Stromal cell of bone marrow (primary cell): ENCODE measurements at regions not wholly inside any gene's neighbourhood (a gene's known extent, or its start where the extent isn't known, plus 50 kb on each side); places are given as distances from the start of the nearest gene placed in this dataset.

ENCODE experiments used
- DNase-seq: peaks from one replicate; pipeline ENCODE4 v3.0.0-alpha.2; 2012; ENCODE audit warnings: low read depth

DNA sequence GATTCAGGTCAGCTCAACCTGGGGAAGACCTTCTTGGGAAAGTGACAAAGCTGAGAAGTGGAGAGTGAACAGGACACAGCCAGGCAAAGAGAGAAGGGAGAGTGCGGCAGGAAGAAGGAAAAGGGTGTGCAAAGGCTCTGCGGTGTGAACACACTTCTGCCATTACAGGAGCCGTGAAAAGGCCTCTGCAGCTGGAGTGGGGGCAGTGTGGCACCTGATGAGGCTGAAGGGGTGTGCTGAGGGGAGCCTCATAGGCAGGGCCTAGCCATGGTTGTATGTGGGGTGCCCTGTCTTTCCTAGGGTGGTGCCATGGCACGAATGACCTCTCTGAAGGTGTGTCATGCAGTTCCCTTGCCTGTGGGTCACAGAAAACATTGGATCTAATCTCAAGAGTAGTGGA, 347.6 kb downstream of the CYRIA start:
- DNase-seq: no peak

DNA sequence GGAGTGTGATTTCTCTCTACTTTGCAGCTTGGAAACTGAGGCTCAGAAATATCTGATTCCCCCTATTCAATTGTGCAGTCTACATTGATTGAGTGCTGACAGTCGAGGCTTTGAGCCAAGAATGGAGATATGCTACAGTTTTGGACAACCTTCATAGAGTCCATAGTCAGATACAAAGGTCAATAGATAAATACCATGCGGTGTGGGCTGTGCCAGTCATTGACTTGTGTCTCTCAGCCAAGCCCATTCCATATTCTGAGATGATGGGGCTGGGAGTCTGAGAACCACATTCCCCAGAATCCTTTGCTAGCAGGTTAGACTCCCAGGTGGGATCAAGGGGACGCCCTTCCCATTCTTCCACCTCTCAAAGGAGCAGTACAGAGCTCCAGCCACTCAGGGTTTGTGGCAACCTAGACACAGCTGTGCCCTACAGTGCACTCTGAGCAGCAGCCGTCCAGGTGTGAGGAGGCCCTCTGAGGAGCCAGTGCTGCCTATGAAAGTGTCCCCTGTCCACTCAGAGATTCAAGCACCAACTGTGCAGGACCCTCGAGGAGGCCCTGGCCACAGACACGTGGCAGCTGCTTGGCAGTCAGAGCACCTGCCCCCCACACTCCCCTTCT, 348.3 kb downstream of the CYRIA start:
- no peak for DNase-seq

DNA sequence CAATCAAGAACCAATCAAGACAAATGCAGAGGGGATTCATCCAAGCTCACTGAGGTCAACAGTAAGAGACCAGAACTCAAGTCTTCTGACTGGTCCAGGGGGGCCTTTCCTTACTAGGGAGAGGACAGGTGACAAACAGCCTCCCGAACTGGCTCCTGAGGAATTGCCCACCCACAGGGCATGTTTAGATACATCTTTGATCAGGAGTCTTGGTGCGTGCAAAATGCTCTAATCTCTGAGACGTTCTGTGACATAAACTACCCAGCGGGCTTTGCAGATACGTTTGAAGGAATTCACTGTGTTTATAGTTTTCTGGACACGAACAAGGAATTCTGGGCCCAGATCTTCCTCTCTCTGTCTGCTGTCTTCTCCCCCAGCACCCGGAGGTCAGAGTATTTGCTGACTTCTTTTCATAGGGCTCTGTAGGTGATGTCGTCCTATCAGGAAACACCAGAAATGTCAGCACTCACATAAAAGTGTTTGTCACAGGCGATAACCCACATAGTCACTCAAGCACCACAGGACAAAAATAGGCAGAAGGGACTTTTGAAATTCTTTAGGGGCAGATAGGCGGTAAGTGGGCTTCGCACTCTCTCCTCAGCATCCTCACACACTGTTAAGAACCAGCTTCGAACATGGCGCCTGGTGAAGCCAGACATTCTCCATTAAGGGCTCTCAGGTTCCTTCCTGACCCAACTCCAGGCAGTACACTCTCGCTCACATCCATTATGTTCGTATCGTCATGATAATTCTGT, 349.0 kb downstream of the CYRIA start:
- no peak for DNase-seq

DNA sequence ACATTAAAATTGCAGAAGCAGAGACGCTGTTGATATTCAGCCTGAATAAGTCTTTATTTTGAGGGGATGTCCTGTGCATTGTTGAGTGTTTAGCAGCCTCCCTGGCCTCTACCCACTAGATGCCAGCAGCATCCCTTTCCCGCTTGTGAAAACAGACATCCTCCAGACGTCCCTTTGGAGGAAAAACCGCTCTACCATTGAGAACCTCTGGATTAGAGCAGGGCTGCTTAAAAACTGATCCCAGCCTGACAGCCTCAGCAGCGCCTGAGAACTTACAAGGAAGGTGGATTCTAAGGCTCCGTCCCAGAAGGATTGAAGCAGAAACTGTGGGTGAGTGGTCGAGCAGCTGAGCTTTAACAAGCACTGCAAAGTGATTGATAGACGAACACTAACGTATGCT, 349.7 kb downstream of the CYRIA start:
- no peak for DNase-seq

DNA sequence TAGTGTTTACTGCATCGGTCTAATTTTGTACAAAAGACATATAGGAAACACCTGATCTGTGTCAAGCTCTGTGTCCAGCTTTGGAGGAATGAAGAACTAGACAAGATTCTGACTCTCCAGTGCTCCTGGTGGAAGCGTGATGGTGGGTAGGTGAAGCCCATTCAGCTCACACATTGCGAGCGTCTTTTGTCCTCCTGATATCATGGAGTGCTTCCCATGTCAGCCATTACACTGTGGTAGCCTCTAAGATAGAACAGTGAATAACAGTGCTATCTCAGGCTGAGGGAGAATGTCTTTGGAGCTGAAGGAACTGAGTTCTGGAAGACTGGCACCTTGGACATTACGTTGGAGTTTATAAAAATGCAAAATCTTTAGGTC, 350.2 kb downstream of the CYRIA start:
- no peak for DNase-seq

DNA sequence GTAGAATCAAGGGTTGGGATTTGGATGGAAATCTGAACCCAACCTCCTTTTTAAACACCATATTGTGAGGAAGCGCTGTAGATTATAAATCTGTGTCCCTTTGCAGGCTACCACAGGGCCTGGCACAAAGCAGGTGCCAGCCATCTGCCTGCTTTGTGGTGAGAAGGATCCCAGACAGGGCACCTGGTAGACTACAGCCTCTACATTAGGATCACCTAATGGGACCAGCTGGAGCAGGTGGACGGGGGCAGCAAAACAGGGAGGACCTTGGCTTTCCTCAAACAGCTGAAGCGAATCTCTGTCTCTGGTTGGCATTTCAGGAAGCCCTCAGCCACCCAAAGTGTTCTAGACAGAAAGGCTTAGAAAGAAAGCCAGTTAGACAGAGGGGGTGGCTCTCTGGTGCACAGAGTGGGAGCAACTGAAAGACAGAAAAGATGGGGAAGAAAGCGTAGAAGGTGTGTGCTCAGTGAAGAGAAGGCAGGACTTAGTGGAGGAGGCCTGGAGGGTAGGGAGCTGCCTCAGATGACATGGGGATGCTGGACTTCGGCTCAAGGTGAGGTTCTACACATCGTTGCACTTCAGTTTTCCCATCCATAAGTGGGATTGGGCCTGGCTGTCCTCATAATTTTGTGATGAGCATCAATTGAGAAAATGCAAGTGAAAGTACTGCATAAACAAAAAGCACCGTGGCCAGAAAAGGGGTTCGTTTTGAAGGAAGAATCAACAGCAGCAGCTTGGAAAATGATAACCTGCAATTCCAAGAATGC, 350.8 kb downstream of the CYRIA start:
- no peak for DNase-seq

DNA sequence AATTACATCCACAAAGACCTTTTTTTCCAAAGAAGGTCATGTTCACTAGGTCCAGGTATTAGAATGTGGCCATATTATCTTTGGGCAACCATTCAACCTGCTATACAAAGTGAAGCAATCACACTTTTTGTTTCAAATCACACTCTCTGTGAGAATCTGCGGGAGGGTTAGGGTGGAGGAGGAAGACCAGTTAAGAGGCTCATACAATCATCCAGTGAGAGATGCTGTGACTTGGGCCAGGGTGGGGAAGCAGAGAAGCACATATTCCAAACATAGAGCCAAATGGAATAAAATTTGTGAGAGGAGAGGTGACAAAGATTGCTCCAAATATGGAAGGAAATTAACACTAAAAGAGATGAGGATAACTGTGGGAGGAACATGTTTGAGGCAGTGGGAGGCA, 351.6 kb downstream of the CYRIA start:
- no peak for DNase-seq

DNA sequence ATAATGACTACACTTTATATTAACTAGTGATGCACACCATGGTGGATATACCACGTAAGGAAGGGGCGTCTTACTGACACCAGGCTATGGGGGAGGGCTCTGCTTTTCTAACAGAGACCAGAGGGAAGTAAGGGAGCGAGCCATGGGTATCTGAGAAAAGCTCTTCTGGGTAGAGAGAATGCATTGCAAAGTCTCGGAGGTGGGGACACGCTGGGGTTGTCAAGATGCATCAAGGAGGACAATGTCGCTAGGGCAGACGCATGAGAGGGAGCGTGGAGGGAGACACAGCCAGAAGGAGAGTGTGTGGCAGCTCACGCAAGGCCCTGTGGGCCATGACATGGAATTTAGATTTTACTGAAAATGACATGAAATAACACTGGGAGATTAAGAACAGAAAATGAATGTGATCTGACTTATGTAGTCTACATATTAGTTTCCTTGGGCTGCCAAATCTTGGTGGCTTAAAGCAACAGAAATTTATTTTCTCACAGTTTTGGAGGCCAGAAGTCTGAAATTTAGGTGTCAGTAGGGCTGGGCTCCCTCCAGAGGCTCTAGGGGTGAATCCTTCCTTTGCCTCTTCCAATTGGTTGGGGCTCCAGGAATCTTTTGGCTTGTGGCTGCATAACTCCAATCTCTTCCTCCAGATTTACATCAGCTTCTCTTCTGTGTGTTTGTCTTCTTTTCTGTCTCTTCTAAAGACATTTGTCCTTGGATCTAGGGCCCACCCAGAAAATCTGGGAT, 352.2 kb downstream of the CYRIA start:
- DNase-seq: no peak

DNA sequence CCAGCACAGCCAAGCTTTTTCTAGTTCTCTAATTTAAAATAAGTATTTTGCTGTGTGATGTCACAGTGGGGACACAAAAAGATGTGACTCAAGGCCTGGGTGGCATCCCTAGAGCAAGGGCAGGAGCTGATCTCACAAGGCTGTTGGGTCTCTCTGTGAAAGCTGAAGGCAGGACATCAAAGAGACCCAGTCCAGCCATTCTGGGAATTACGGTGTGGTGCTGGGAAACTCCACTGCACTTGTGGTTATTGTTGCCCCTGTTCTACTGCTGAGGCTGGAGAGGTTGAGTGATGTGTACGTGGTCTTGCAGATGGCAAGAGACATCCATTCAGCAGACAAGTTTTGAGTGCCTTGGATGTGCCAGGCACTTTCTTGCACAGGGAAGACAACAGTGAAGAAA, 352.9 kb downstream of the CYRIA start:
- DNase-seq: no peak

DNA sequence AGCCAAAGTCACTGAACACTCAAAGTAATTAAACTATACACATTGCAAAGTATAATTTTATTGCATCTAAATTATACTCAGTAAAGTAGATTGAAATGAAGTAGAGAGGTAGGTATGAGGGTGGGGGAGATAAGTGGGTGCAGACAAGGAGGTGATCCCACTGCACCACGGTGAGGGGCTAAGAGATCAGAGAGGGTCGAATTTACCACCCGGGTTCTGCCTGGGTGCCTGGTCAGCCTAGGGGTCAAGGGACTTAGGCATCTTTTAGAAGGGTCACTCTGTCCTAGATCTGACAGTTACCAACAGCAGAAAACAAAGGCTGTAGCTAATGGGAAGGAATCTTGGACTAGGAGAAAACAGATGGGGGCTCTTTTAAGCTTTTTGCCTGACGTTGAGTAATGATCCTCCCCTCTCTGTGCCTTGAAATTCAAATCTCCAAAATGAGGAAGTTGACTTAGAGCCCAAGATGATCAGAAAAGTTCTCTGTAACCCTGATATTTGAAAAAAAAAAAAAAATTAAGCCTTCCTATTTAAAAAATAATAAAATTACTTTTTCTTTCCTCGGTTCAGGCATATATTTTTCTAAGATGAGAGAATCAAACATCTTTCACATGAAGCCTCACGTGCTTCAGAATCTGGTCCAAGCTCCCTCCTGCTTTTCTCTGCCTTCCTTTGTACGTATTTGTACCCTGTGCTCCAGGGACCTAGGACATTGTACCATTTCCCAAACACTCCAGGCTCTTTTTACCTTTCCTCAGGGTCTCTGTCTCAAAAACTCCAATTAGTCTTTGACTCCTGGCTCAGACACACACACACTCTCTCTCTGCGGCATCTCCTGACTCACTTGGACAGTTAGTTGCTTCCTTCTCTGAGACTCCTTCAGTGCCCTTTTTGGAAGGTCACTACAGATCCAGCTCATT, 353.9 kb downstream of the CYRIA start:
- DNase-seq: no peak

DNA sequence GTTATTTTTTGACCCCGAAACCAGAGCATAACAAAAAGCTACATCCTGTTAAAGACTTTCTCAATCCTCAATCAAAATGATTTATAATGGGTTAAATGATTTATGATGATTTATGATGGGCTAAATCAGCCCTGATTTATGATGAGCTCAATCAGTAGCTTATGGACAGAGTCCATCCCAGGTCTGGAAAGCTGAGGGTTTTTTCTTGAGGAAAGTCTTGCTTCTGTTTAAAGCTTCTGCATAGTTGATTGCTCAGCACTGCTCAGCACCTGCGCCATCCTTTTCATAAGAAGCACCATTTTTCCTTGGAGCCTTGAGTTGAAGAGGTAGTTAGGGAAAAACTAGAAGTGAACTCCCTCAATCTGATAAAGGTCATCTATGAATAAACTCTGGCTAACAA, 356.8 kb downstream of the CYRIA start:
- DNase-seq: no peak

DNA sequence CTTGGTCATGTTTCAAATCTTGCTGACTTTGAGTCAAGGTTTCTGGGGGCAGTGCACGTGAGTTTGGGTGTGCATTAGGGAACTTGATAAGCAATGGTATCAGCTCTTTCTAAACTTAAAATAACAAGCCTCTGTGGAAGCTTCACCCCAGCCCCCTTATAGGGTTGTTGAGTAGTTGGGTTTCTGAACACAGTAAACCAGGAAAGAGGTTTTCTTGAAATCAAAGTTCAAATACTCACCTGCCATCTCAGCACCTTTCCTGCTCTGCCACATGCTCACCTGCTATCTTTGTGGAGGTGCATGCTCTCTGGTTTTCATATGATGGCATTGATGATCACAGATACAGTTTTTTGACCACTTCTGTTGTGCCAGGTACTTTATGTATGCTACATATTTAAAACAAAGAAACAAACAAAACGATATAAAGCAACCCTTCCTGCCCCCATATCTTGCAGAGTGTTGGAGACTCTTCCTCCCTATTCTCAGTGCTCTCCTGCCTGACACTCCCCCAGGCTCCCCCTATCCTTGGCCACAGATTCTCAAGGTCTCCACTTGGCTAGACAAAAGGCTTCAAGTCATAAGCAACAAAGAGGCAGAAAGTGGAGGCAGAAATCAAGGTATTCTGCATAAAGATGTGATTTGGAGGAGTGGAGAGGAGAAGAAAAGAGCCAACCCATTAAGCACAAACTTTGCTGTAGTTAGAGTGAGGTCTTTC, 360.6 kb downstream of the CYRIA start:
- DNase-seq: no peak

DNA sequence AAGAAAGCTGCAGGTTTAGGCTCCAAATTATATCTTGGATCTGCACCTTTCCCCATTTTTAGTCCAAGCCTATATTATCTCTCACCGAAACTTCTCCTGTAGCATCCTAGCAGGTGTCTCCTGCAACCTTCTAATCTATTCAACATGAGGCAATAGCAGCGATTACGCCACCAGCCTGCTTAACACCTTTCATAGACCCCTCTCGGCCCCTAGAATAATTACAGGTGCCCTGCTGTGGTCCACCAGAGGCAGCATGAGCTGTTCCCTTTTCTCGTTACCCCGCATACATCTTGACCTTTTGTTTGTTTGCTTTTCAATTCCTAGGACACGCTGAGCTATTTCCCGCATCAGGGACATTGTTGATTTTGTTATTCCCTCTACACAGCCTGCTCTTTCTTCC, 361.9 kb downstream of the CYRIA start:
- no peak for DNase-seq

DNA sequence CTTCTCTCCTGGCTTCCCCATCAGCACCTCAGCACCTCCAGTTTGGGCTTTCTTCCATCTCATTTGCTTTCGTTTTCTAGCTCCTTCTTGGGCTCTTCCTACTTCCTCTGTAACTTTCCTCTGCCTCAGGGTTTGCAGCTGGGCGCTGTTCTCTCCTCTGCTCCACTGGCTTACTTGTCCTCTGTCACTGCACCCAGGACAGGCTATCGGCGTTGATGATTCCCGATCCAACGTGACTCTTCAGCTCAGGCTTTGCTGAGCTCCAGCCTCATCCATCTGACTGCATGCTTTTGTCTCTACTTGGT, 362.4 kb downstream of the CYRIA start:
- no peak for DNase-seq

DNA sequence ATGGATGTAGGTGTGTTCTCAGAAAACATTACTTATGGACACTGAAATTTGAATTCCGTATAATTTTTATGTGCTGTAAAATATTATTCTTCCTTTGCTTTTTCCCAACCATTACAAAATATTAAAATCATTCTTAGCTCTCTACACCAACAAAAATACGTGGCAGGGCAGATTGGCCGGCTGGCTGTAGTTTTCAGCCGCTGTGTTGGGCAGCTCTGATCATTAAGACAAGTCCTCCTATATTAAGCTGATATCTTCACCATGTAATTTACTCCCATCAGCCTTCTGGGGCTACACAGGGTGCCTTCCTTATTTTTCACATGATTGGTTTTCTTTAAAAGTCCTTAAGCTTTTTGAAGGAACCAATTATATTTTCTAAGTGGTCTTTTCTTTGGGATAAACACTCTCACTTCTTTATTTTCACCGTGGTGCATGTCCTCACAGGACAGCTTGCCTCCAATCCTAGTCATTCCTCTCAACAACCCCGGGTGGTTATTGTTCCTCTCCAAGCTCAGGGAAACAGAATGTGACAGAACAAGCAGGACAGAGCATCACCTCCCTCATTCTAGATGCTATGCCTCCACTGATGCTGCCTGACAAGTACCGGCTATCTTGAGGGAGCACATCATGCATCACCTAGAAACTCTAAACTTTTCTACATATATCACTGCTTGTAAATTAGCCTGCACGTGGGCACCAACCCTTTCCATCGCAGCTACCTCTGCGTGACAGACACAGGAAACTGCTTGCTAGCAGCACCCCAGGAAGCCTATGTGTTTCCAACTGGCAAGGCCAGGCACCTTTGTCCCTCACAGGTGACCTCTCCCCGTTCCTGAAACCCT, 362.3 kb downstream of the MYCN start:
- DNase-seq: no peak

DNA sequence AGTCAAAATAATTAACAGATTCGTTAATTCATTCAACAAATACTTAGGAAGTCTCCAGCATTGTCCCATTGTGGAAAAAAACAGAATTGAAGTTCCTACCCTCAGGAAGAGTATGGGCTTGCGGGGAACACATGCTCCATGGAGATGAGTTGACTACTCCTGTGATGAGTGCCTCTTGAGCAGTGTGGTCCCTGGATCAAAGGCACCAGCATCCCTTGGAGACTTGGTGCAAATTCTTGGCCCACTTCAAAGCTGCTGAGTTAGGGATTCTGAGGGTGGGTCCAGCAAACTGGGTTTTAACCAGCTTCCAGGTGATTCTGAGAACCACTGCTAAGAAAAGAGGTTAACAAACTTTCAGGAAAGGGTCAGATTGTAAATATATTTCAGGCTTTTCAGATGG, 361.6 kb downstream of the MYCN start:
- DNase-seq: no peak

DNA sequence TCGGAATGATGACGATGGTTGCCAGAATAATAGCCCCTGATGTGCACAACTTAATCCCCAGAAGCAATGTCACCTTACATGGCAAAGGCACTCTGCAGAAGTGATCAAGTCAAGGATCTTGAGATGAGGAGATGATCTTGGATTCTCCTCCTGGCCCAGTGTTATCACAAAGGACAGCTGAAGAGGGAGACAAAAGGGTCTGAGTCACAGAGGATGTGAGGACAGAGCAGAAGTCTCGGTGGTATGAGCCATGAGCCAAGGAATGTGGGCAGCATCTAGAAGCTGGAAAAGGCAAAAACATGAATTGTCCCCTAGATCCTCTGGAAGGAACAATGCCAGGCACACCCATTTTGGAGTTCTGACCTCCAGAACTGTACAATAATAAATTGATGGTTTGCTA, 358.5 kb downstream of the MYCN start:
- no peak for DNase-seq

DNA sequence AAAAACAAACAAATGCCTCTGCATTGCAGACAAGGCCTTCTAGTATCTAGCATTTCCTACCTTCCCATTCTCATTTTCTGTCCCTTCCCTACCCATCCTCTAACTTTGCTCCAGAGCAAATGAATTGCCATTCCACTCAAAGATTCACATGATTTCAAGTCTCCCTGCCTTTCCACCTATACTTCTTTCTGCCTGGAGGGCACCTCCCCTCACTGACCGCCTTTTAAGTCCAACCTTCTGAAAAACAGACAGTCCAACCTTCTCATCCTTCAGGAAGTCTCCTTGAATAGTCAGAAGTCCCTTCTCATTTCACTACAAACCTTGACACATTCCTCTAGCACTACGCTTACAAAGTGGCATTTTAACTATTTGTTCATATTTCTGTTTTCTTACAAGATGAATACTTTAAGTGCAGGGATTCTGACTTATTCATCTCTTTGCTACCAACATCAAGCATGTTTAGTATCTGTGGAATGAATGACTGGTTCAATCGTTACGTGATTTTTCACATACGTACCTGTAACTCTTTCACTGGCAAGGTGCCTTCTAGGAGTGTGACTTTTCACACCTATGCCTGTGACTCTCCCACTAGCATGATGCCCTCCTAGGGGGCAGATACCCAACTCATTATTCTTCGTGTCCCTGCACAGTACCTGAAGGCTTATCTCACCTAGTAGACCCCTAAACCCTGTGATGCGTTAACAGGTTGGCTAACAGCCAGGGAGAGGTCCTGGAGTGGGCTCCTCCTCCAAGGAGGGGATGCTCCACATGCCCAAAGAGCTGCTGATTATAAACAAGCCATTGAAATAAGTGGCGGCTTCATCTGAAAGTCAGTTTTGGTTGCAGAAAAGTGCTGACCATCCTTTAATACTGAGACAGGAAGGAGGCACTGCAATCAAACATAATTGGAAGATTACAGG, 356.2 kb downstream of the MYCN start:
- DNase-seq: no peak

DNA sequence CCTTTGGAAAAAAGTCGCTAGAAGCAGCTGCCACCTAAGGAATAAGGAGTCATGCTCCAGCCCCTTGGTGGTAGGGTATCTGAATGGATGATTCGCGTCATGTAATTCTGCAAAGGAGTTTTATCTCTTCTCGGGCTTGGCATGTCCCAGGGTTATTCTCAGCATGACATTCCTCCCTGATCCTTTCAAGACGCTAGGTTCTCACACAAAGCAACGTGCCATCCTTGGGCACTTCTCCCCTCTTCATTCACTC, 355.6 kb downstream of the MYCN start:
- DNase-seq: no peak
